Hepatocyte (in vitro differentiated cells): ENCODE measurements at regions not wholly inside any gene's neighbourhood (a gene's known extent, or its start where the extent isn't known, plus 50 kb on each side); places are given as distances from the start of the nearest gene placed in this dataset.

Source experiments
- DNase-seq: peaks from one replicate; pipeline ENCODE4 v3.0.0-alpha.2; 2016; ENCODE audit warnings: low spot score
- H2AFZ ChIP-seq: fragments of 200-600 bp; sonication (generic); 2 replicates; pipeline ENCODE4 v1.6.0; 2016; ENCODE audit warnings: antibody characterized with exemption, mild to moderate bottlenecking
- H3K27ac ChIP-seq: fragments of 200-600 bp; sonication (generic); 2 replicates; pipeline ENCODE4 v1.5.1; 2016; ENCODE audit warnings: mild to moderate bottlenecking
- H3K27me3 ChIP-seq: fragments of 200-600 bp; sonication (generic); 2 replicates; pipeline ENCODE4 v1.6.1; 2016
- H3K36me3 ChIP-seq: fragments of 200-600 bp; sonication (generic); replicated peaks from 2 replicates; pipeline ENCODE4 v1.5.1; 2016; ENCODE audit warnings: low read depth; ENCODE audit not compliant: insufficient read depth
- H3K4me1 ChIP-seq: fragments of 200-600 bp; sonication (generic); 2 replicates; pipeline ENCODE4 v1.5.1; 2016; ENCODE audit warnings: mild to moderate bottlenecking, moderate library complexity; ENCODE audit not compliant: insufficient read depth
- H3K4me2 ChIP-seq: fragments of 200-600 bp; sonication (generic); 2 replicates; pipeline ENCODE4 v1.6.0; 2016
- H3K4me3 ChIP-seq: fragments of 200-600 bp; sonication (generic); 2 replicates; pipeline ENCODE4 v1.5.1; 2016; ENCODE audit warnings: mild to moderate bottlenecking
- H3K79me2 ChIP-seq: fragments of 200-600 bp; sonication (generic); 2 replicates; pipeline ENCODE4 v1.6.0; 2017; ENCODE audit warnings: mild to moderate bottlenecking
- H3K9me2 ChIP-seq: fragments of 200-600 bp; sonication (generic); replicated peaks from 2 replicates; pipeline ENCODE4 v1.6.0; 2017; ENCODE audit warnings: mild to moderate bottlenecking; ENCODE audit not compliant: insufficient read depth
- H3K9me3 ChIP-seq: fragments of 200-600 bp; sonication (generic); 2 replicates; pipeline ENCODE4 v1.5.1; 2016; ENCODE audit warnings: low read depth, mild to moderate bottlenecking
- H4K20me1 ChIP-seq: fragments of 200-600 bp; sonication (generic); 2 replicates; pipeline ENCODE4 v1.6.0; 2016; ENCODE audit warnings: mild to moderate bottlenecking; ENCODE audit not compliant: insufficient read depth, poor library complexity, severe bottlenecking
- EZH2 ChIP-seq: fragments of 200-600 bp; sonication (generic); IDR thresholded peaks from 2 replicates; pipeline ENCODE4 v1.6.1; 2016; ENCODE audit warnings: antibody characterized with exemption, mild to moderate bottlenecking, borderline replicate concordance
- EZH2phosphoT487 ChIP-seq: fragments of 200-600 bp; sonication (generic); IDR thresholded peaks from one replicate; pipeline ENCODE4 v1.6.1; 2018; ENCODE audit warnings: antibody characterized with exemption, mild to moderate bottlenecking, low read depth, moderate library complexity; ENCODE audit not compliant: unreplicated experiment, severe bottlenecking
- WGBS: methylation state at CpG from one replicate; pipeline ENCODE4 v1.1.6; 2016; ENCODE audit warnings: low lambda C conversion rate; ENCODE audit errors: missing lambda C conversion rate; 5-methylcytosine and 5-hydroxymethylcytosine counted together
- TF ChIP-seq, protein P1 (sequence below): fragments of 200-600 bp; sonication (generic); IDR thresholded peaks from 2 replicates; pipeline ENCODE4 v1.5.1; 2016; ENCODE audit warnings: antibody characterized with exemption, mild to moderate bottlenecking; ENCODE audit not compliant: poor library complexity

DNA sequence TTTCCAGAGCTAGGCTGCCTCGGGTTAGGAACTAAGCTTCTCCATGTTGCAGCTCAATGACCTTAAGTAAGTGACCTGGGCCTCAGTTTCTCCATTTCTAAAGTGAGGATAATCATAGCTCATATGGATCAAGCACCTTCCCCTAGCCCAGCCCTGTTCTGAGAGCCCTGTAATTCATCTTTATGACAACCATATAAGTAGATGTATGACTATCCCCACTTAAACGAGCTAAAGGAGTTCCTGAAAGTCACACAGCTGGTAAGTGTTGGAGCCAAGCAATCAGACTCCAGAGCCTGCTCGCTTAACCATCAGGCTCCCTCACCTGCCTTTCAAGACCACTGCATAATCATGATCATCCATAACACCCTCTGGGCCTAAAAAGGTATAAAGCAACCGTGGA lies 135.4 kb downstream of the SP3 start:
- no peak overlapping the region for H2AFZ ChIP-seq
- H3K4me3 ChIP-seq: no peak overlapping the region
- no peak overlapping the region for H3K27ac ChIP-seq
- TF ChIP-seq EZH2phosphoT487 (no peak), EZH2 (no peak)
- TF ChIP-seq, protein P1, sequence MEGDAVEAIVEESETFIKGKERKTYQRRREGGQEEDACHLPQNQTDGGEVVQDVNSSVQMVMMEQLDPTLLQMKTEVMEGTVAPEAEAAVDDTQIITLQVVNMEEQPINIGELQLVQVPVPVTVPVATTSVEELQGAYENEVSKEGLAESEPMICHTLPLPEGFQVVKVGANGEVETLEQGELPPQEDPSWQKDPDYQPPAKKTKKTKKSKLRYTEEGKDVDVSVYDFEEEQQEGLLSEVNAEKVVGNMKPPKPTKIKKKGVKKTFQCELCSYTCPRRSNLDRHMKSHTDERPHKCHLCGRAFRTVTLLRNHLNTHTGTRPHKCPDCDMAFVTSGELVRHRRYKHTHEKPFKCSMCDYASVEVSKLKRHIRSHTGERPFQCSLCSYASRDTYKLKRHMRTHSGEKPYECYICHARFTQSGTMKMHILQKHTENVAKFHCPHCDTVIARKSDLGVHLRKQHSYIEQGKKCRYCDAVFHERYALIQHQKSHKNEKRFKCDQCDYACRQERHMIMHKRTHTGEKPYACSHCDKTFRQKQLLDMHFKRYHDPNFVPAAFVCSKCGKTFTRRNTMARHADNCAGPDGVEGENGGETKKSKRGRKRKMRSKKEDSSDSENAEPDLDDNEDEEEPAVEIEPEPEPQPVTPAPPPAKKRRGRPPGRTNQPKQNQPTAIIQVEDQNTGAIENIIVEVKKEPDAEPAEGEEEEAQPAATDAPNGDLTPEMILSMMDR: no peak
- H3K9me3 ChIP-seq: no peaks in the 10 kb centered on the region
- no peak overlapping the region for H3K4me2 ChIP-seq
- 81% methylated on average over 4 of the region's 4 CpGs for whole genome bisulfite sequencing
- H3K9me2 ChIP-seq: no peaks in the 10 kb centered on the region
- no peaks in the 10 kb centered on the region for H3K79me2 ChIP-seq
- DNase-seq: no peak
- H3K27me3 ChIP-seq: no peaks in the 10 kb centered on the region
- no peaks in the 10 kb centered on the region for H4K20me1 ChIP-seq
- no peaks in the 10 kb centered on the region for H3K36me3 ChIP-seq
- peaks cover 7% of the 10 kb centered on the region for H3K4me1 ChIP-seq

DNA sequence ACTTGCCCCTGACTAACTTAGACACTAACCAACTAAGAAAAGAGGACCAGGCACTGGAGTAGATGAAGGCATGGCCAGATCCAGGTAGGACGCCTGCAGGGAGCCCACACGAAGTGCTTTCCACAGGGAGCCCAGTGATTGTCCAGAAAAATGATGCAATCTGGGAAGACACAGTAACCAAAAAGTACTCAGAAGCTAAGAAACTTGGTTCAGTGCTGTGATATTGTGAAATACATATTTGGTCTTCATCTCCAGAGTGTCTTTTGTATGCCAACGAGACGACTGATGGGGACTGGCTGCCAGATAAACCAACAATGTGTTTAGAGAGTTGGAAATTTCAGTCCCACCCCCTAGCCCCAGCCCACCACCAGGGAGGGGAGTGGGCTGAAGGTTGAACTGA lies 135.0 kb downstream of the SP3 start:
- H3K4me2 ChIP-seq: no peak overlapping the region
- no peaks in the 10 kb centered on the region for H3K36me3 ChIP-seq
- H3K9me3 ChIP-seq: no peaks in the 10 kb centered on the region
- H3K4me3 ChIP-seq: no peak overlapping the region
- WGBS: 87% methylated on average over 4 of the region's 4 CpGs
- TF ChIP-seq, protein P1: no peak
- TF ChIP-seq EZH2 (no peak), EZH2phosphoT487 (no peak)
- no peaks in the 10 kb centered on the region for H3K79me2 ChIP-seq
- H3K27me3 ChIP-seq: no peaks in the 10 kb centered on the region
- no peaks in the 10 kb centered on the region for H3K9me2 ChIP-seq
- H2AFZ ChIP-seq: no peak overlapping the region
- H3K27ac ChIP-seq: no peak overlapping the region
- H3K4me1 ChIP-seq: peaks cover 7% of the 10 kb centered on the region
- no peak for DNase-seq
- no peaks in the 10 kb centered on the region for H4K20me1 ChIP-seq

DNA sequence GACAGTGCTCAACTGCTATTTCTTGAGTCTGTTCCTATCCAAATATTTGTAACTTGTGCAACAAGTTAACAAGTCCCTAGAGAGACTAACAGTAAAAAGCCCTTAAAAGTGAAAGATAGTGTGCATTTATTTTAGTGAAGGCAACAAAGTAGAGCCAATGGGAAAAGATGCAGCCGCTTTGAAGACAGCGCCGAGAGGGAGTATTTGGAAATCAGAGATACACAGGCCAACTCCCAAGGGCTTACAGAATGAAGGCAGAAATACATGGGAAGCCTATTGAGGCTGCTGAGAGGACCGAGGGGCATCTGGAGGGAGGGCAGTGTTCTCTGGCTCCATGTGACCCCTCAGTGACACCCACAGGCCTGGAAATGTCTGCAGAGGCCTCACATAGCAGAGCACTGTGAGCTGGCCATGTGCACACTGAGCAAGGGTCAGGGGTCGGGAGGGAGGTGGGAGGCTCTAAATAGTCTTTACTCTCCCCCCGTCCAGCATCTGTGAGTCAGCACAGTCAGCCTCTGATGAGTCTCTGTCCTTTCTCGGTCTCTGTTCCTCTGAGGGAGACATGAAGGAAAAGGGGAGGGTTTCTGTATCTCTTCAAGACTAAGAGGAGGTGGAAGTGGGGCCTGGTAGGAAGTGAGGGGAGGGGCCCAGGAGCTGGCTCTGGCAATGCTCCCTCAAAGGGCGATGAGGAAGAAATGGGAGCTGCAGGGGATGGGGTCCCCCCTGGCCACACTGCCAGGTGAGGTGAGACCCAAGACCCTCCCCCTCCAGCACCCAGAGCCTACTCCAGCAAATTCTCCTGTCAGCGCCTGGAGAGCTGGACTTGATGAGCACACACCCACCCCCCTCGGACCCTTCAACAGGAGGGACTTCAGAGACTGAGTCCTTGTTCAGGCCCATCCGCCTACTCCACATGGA lies 133.6 kb downstream of the SP3 start:
- no peaks in the 10 kb centered on the region for H3K9me3 ChIP-seq
- H3K27me3 ChIP-seq: no peaks in the 10 kb centered on the region
- DNase-seq: peak; percentile 56
- no peaks in the 10 kb centered on the region for H3K36me3 ChIP-seq
- peaks cover 7% of the 10 kb centered on the region for H3K4me1 ChIP-seq
- peak overlapping the region; percentile 3 for H3K27ac ChIP-seq
- no peaks in the 10 kb centered on the region for H3K9me2 ChIP-seq
- TF ChIP-seq, protein P1: no peak
- no peak for TF ChIP-seq EZH2
- H3K79me2 ChIP-seq: no peaks in the 10 kb centered on the region
- WGBS: 66% methylated on average over 11 of the region's 11 CpGs
- H3K4me2 ChIP-seq: no peak overlapping the region
- no peaks in the 10 kb centered on the region for H4K20me1 ChIP-seq
- H2AFZ ChIP-seq: no peak overlapping the region
- no peak overlapping the region for H3K4me3 ChIP-seq
